ENCODE measurements at regions not wholly inside any gene's neighbourhood (a gene's known extent, or its start where the extent isn't known, plus 50 kb on each side); places are given as distances from the start of the nearest gene placed in this dataset.

- BruUV-seq (replicated peaks) = no TSS peak
- peaks cover 30% of the 10 kb centered on the region for H3K4me1 Mint-ChIP-seq (ENCODE audit: low read depth, unreplicated experiment)
- no peak overlapping the region for H3K4me3 Mint-ChIP-seq (ENCODE audit: low read depth, unreplicated experiment)
- TF ChIP-seq CTCF (IDR thresholded peaks at IDR 0.05; ENCODE audit: unreplicated experiment) = no peak
- H3K9me3 Mint-ChIP-seq (ENCODE audit: low read depth, unreplicated experiment) = peaks cover 3% of the 10 kb centered on the region
- H3K36me3 Mint-ChIP-seq (ENCODE audit: insufficient read depth, unreplicated experiment) = no peaks in the 10 kb centered on the region
- no peaks in the 10 kb centered on the region for H3K27me3 Mint-ChIP-seq (ENCODE audit: unreplicated experiment)
- H3K27ac Mint-ChIP-seq (ENCODE audit: unreplicated experiment) = no peak overlapping the region
- DNase-seq = no peak
- intact Hi-C loops (cut with micrococcal nuclease; ENCODE audit: unreplicated experiment) = no loop called here
- CTCF ChIA-PET = interaction anchor here (0.7 kb wide), 1 partner anchor 484 kb away, joined by 7 read pairs; no protein-coding TSS in a partner anchor
Observed at GRCh38 chr10:52383088-52383487, 69.0 kb downstream of the DKK1 start.

- Mint-ChIP-seq H3K4me1 (ENCODE audit: low read depth, unreplicated experiment) (peaks cover 33% of the 10 kb centered on the region), H3K27me3 (ENCODE audit: unreplicated experiment) (no peaks in the 10 kb centered on the region), H3K9me3 (ENCODE audit: low read depth, unreplicated experiment) (peaks cover 2% of the 10 kb centered on the region), H3K4me3 (ENCODE audit: low read depth, unreplicated experiment) (peak overlapping the region; percentile 31), H3K27ac (ENCODE audit: unreplicated experiment) (peak overlapping the region; percentile 91), H3K36me3 (ENCODE audit: insufficient read depth, unreplicated experiment) (peaks cover 8% of the 10 kb centered on the region)
- no peak for TF ChIP-seq CTCF (IDR thresholded peaks at IDR 0.05; ENCODE audit: unreplicated experiment)
- DNase-seq = peak; percentile 58
- intact Hi-C loops (cut with micrococcal nuclease; ENCODE audit: unreplicated experiment) = no loop called here
- CTCF ChIA-PET = no interaction called here
- BruUV-seq (replicated peaks) = no TSS peak
Observed at GRCh38 chr10:52387744-52388143, 73.7 kb downstream of the DKK1 start.

- Mint-ChIP-seq H3K27ac (ENCODE audit: unreplicated experiment) (no peak overlapping the region), H3K27me3 (ENCODE audit: unreplicated experiment) (no peaks in the 10 kb centered on the region), H3K4me1 (ENCODE audit: low read depth, unreplicated experiment) (peaks cover 45% of the 10 kb centered on the region), H3K4me3 (ENCODE audit: low read depth, unreplicated experiment) (no peak overlapping the region), H3K36me3 (ENCODE audit: insufficient read depth, unreplicated experiment) (peaks cover 8% of the 10 kb centered on the region), H3K9me3 (ENCODE audit: low read depth, unreplicated experiment) (peaks cover 2% of the 10 kb centered on the region)
- TF ChIP-seq CTCF (IDR thresholded peaks at IDR 0.05; ENCODE audit: unreplicated experiment) = no peak
- CTCF ChIA-PET = no interaction called here
- DNase-seq = no peak
- BruUV-seq (replicated peaks) = no TSS peak
- intact Hi-C loops (cut with micrococcal nuclease; ENCODE audit: unreplicated experiment) = loop anchor here (5.0 kb wide), 1 partner anchor 97 kb away; no protein-coding TSS in a partner anchor
Observed at GRCh38 chr10:52390388-52390787, 76.3 kb downstream of the DKK1 start.

- Mint-ChIP-seq H3K36me3 (ENCODE audit: insufficient read depth, unreplicated experiment) (peaks cover 8% of the 10 kb centered on the region), H3K4me3 (ENCODE audit: low read depth, unreplicated experiment) (peak overlapping the region; percentile 65), H3K27me3 (ENCODE audit: unreplicated experiment) (no peaks in the 10 kb centered on the region), H3K9me3 (ENCODE audit: low read depth, unreplicated experiment) (peaks cover 2% of the 10 kb centered on the region), H3K4me1 (ENCODE audit: low read depth, unreplicated experiment) (peaks cover 57% of the 10 kb centered on the region), H3K27ac (ENCODE audit: unreplicated experiment) (peak overlapping the region; percentile 78)
- DNase-seq = peak; percentile 26
- intact Hi-C loops (cut with micrococcal nuclease; ENCODE audit: unreplicated experiment) = loop anchor here (2.0 to 5.0 kb wide), 2 partner anchors 73 to 95 kb away; no protein-coding TSS in a partner anchor
- TSS peak; percentile 84 for BruUV-seq (replicated peaks)
- TF ChIP-seq CTCF (IDR thresholded peaks at IDR 0.05; ENCODE audit: unreplicated experiment) = no peak
- CTCF ChIA-PET = interaction anchor here (0.8 to 1.1 kb wide), 2 partner anchors 78 to 79 kb away, joined by 4 to 5 read pairs; partner anchors contain the start of gene DKK1
Observed at GRCh38 chr10:52391927-52392602, 78.0 kb downstream of the DKK1 start.
